MM.1S (cell line): ENCODE measurements at regions not wholly inside any gene's neighbourhood (a gene's known extent, or its start where the extent isn't known, plus 50 kb on each side); places are given as distances from the start of the nearest gene placed in this dataset.

Experiments used
- DNase-seq: peaks from one replicate; pipeline ENCODE4 v3.0.0-alpha.2; 2015
- H2AFZ ChIP-seq: fragments of 300-600 bp; sonication (generic); 2 replicates; pipeline ENCODE4 v1.6.0; 2016; ENCODE audit warnings: antibody characterized with exemption, low read length
- H3F3A ChIP-seq: fragments of 300-600 bp; sonication (generic); 2 replicates; pipeline ENCODE4 v1.6.1; 2016; ENCODE audit warnings: mild to moderate bottlenecking, antibody characterized with exemption, low read length, moderate library complexity, mixed read lengths; ENCODE audit not compliant: insufficient read depth
- H3K27ac ChIP-seq: fragments of 300-600 bp; sonication (generic); 2 replicates; pipeline ENCODE4 v1.5.1; 2016; ENCODE audit warnings: mild to moderate bottlenecking, low read length
- H3K27me3 ChIP-seq: fragments of 300-600 bp; sonication (generic); replicated peaks from 2 replicates; pipeline ENCODE4 v1.6.0; 2016; ENCODE audit warnings: low read length; ENCODE audit not compliant: insufficient read depth
- H3K36me3 ChIP-seq: fragments of 300-600 bp; sonication (generic); replicated peaks from 2 replicates; pipeline ENCODE4 v1.6.1; 2016; ENCODE audit warnings: mild to moderate bottlenecking, low read length, mixed read lengths; ENCODE audit not compliant: insufficient read depth
- H3K4me1 ChIP-seq: fragments of 300-600 bp; sonication (generic); 2 replicates; pipeline ENCODE4 v1.6.1; 2016; ENCODE audit warnings: low read length, mixed read lengths
- H3K4me2 ChIP-seq: fragments of 300-600 bp; sonication (generic); 2 replicates; pipeline ENCODE4 v1.6.0; 2016; ENCODE audit warnings: low read depth, low read length
- H3K4me3 ChIP-seq: fragments of 300-600 bp; sonication (generic); 2 replicates; pipeline ENCODE4 v1.5.1; 2016; ENCODE audit warnings: low read length, mixed read lengths
- H3K79me2 ChIP-seq: fragments of 300-600 bp; sonication (generic); 2 replicates; pipeline ENCODE4 v1.6.1; 2016; ENCODE audit warnings: mixed run types, low read length, mixed read lengths
- H3K9ac ChIP-seq: fragments of 300-600 bp; sonication (generic); 2 replicates; pipeline ENCODE4 v1.6.1; 2016; ENCODE audit warnings: low read length, mixed read lengths
- H3K9me2 ChIP-seq: fragments of 300-600 bp; sonication (generic); replicated peaks from 2 replicates; pipeline ENCODE4 v1.6.1; 2016; ENCODE audit warnings: mild to moderate bottlenecking, low read length, mixed read lengths; ENCODE audit not compliant: insufficient read depth
- H3K9me3 ChIP-seq: fragments of 300-600 bp; sonication (generic); replicated peaks from 2 replicates; pipeline ENCODE4 v1.6.1; 2016; ENCODE audit warnings: mild to moderate bottlenecking, low read length, mixed read lengths; ENCODE audit not compliant: insufficient read depth
- H4K20me1 ChIP-seq: fragments of 300-600 bp; sonication (generic); 2 replicates; pipeline ENCODE4 v1.6.1; 2016; ENCODE audit warnings: mild to moderate bottlenecking, low read length, moderate library complexity, mixed read lengths; ENCODE audit not compliant: insufficient read depth
- EZH2 ChIP-seq: fragments of 300-600 bp; sonication (generic); optimal IDR thresholded peaks from 2 replicates; pipeline ENCODE3; 2017; ENCODE audit warnings: low read depth, mild to moderate bottlenecking, antibody characterized with exemption, low read length, mixed read lengths
- EZH2phosphoT487 ChIP-seq: fragments of 300-600 bp; sonication (generic); IDR thresholded peaks from 2 replicates; pipeline ENCODE4 v1.6.1; 2018; ENCODE audit warnings: antibody characterized with exemption, low read length
- TF ChIP-seq, protein P1 (sequence below): fragments of 300-600 bp; sonication (generic); IDR thresholded peaks from 2 replicates; pipeline ENCODE4 v1.5.1; 2016; ENCODE audit warnings: antibody characterized with exemption, low read length, mixed read lengths

DNA sequence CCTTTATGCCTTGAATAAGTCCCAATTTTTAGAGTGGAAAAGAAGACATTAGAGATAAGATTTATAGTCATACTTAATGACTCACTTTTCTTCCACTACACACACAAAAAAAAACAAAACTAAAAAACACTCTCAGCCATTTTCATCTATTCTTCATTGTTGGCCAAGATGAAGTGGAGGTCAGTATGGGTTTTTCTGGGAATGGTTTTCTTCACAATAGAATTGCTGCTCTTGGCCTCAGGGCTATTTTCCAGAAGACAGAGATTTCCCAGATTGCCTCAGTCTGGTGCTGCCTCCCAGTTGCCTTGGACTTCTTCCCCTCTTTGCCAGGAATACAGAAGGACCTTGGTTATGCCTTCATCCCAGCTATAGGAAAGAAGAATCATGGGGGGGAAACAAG is 463.7 kb downstream of the TMEM232 start:
- no peaks in the 10 kb centered on the region for H3K79me2 ChIP-seq
- H3F3A ChIP-seq = no peaks in the 10 kb centered on the region
- no peak overlapping the region for H3K4me3 ChIP-seq
- no peak for DNase-seq
- no peak overlapping the region for H3K27ac ChIP-seq
- H3K27me3 ChIP-seq = no peaks in the 10 kb centered on the region
- no peak overlapping the region for H3K9ac ChIP-seq
- no peak overlapping the region for H3K4me2 ChIP-seq
- H3K9me3 ChIP-seq = no peaks in the 10 kb centered on the region
- H4K20me1 ChIP-seq = no peaks in the 10 kb centered on the region
- peaks cover 4% of the 10 kb centered on the region; the same call in 1 of the 2 replicates for H3K4me1 ChIP-seq
- H3K9me2 ChIP-seq = no peaks in the 10 kb centered on the region
- TF ChIP-seq EZH2 (no peak), EZH2phosphoT487 (no peak)
- TF ChIP-seq, protein P1, sequence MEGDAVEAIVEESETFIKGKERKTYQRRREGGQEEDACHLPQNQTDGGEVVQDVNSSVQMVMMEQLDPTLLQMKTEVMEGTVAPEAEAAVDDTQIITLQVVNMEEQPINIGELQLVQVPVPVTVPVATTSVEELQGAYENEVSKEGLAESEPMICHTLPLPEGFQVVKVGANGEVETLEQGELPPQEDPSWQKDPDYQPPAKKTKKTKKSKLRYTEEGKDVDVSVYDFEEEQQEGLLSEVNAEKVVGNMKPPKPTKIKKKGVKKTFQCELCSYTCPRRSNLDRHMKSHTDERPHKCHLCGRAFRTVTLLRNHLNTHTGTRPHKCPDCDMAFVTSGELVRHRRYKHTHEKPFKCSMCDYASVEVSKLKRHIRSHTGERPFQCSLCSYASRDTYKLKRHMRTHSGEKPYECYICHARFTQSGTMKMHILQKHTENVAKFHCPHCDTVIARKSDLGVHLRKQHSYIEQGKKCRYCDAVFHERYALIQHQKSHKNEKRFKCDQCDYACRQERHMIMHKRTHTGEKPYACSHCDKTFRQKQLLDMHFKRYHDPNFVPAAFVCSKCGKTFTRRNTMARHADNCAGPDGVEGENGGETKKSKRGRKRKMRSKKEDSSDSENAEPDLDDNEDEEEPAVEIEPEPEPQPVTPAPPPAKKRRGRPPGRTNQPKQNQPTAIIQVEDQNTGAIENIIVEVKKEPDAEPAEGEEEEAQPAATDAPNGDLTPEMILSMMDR = no peak
- no peaks in the 10 kb centered on the region for H3K36me3 ChIP-seq
- H2AFZ ChIP-seq = no peak overlapping the region

DNA sequence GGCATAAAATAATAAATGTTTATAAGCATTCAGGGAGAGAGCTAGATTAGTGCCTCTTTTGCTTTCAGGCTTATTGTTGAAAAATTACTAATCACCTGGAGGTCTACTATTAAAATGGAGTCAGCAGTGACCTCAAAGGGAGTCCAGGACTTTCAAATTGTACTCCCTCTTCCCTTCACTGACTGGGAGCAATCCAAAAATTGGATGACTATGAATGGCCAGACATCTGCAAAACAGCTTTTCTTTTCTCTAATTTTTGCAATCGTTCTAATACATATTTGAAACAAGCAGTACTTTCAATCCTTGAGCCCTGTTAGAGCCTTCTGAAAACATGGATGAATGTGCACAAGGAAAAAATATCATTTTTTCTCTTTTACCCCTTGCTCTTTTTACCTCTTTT is 461.8 kb downstream of the TMEM232 start:
- Histone ChIP-seq H3K79me2 (no peaks in the 10 kb centered on the region), H4K20me1 (no peaks in the 10 kb centered on the region), H3K27me3 (no peaks in the 10 kb centered on the region), H2AFZ (no peak overlapping the region), H3K9ac (no peak overlapping the region), H3K4me1 (peaks cover 22% of the 10 kb centered on the region), H3K27ac (no peak overlapping the region), H3K36me3 (no peaks in the 10 kb centered on the region), H3F3A (peaks cover 14% of the 10 kb centered on the region), H3K4me2 (no peak overlapping the region), H3K9me3 (no peaks in the 10 kb centered on the region), H3K4me3 (no peak overlapping the region), H3K9me2 (no peaks in the 10 kb centered on the region)
- no peak for DNase-seq
- TF ChIP-seq EZH2 (no peak), EZH2phosphoT487 (no peak)
- TF ChIP-seq, protein P1 = no peak

DNA sequence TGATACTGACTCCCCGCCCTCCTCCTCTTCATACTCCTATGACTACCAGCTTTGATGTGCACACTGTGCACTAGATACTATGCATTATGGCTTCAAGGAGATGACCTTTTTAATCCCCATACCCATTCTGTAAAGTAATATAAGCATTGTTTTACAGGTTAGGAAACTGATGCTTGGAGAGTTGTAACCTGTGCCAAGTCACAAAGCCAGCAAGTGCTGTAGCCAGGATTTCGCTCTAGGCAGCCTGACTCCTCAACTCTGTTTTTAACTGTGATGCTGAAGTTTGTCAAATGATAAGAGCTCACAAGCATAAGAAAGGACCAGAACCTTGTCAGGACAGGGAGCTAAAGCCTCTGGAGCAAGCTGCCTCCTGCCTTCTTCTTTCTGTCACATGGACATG is 461.3 kb downstream of the TMEM232 start:
- TF ChIP-seq, protein P1 = no peak
- TF ChIP-seq EZH2phosphoT487 = no peak
- no peak for TF ChIP-seq EZH2
- no peak overlapping the region for H3K4me3 ChIP-seq
- H3K27me3 ChIP-seq = no peaks in the 10 kb centered on the region
- H3K9ac ChIP-seq = no peak overlapping the region
- peaks cover 18% of the 10 kb centered on the region for H3F3A ChIP-seq
- no peaks in the 10 kb centered on the region for H3K9me3 ChIP-seq
- H3K4me2 ChIP-seq = no peak overlapping the region
- peaks cover 25% of the 10 kb centered on the region for H3K4me1 ChIP-seq
- no peaks in the 10 kb centered on the region for H4K20me1 ChIP-seq
- no peaks in the 10 kb centered on the region for H3K79me2 ChIP-seq
- no peak for DNase-seq
- no peaks in the 10 kb centered on the region for H3K36me3 ChIP-seq
- no peaks in the 10 kb centered on the region for H3K9me2 ChIP-seq
- no peak overlapping the region for H2AFZ ChIP-seq
- H3K27ac ChIP-seq = no peak overlapping the region
